ENCODE measurements at regions not wholly inside any gene's neighbourhood (a gene's known extent, or its start where the extent isn't known, plus 50 kb on each side); places are given as distances from the start of the nearest gene placed in this dataset.

DNA sequence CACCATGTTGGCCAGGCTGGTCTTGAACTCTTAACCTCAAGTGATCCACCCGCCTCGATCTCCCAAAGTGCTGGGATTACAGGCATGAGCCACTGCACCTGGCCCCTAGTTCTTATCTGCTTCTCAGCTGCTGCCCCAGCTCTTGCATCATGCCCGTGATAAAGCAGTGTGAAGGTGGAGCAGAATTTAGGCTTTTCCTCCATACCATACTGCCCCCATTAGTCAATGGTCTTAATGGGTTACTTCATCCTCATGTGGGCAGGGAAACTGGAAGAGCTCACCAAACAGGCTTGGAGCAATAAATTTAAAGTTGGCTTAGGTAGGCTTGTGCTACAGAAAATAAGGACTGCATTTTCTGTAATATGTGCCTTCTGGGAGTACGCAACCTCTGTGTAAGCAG lies 636.9 kb upstream of the BOD1L1 start:
- no peak for DNase-seq

DNA sequence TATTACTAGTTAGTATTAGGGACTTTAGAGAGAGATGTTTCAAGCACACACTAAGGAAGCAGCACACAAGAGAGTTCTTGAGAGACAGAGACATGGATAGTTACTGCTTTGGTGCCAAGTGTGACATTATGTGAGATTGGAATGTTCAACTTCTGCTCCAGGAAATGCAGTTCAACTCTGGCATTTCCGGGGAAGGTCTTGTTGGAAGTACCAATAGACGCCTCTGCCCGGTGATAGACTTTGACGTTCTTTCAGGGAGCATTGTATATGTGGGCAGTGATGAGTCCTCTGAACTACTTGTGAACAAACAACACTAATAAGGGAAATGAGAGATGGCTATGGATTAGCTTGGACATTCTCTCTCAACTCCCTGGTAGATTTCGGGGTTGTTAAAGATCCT lies 638.1 kb upstream of the BOD1L1 start:
- no peak for DNase-seq

DNA sequence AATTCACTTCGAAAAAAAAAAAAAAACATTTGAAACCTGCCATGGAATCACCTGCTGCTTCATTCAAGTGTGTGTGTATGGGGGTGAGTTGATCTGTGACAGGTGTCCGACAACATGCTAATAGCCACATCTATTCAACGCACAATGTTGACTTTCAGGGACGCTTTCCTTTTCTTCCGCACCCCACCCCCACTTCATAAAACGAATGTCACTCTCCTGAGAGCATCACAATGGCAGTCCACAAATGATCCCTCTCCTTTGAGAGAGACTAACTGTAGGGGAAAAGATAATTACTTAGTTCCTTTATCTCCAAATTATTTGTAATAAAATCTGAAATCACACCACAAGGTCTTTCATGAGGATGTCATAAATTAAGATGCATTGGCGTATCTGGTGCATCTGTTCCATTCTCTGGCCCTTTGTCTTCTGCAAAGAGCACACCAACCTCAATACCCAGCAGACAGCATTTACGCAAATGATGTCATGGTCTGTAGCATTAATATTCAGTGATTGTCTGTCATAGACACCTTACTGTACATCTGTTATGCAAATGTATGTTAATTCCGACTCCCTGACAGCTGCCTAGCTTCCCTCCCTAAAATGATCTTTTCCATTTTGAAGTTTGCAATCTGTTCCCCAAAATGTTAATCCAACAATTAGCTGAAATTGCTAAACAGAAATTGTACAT lies 640.0 kb upstream of the BOD1L1 start:
- DNase-seq = no peak

DNA sequence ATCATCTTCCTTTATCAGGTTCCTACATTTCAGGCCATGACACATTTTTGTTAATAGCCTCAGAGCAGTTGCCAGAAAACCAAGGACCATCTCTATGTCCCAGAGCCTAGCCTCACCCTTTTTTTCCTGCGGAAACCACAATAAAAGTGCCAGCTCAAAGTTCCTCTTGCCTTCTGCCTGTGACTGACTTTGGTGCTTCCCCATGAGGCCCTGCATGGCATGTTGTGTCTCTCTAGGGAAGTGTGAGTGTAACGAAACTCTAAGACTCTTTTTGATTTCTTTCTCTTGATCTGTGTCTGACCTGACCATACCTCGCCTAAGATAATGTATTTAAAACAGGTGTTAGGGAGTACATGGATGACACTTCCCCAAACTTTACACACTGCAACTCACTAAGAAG lies 642.3 kb upstream of the BOD1L1 start:
- no peak for DNase-seq

DNA sequence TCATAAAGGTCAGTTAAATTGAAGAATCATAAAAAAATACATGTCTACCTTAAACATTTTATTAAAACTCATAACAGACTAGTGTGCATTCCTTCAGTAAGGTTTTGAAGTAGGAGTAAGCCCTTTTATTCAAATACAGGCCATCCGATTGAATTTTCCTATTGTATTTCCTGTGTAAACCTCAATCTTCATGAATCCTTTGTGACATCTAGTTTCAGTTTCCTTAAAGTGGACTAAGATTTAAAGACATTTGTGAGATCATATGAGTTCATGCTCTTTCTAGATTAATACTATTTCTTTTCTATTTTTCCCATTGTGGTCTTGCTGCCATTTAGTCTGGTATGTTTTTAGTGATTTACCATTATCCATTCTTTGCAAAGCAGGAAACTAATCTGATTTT lies 644.7 kb upstream of the BOD1L1 start:
- no peak for DNase-seq

DNA sequence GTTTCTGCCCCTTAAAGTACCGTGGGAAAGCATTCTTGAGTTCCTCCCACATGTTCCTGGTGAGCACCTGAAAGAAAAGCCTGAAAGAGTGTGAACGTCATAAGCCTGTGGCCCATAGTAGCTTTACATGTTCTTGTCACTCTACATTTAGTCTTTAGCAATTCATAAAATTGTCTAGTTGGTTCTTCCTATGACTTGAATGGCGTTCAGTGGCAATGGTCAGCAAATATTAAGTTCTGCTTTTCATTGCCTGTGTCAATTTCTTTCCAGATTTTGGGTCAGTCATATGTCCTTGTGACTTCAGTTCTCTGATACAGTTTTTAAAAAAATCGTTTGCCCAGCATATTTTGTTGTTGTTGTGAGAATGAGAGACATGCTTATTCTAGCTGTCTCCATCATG lies 650.0 kb upstream of the BOD1L1 start:
- DNase-seq = no peak

DNA sequence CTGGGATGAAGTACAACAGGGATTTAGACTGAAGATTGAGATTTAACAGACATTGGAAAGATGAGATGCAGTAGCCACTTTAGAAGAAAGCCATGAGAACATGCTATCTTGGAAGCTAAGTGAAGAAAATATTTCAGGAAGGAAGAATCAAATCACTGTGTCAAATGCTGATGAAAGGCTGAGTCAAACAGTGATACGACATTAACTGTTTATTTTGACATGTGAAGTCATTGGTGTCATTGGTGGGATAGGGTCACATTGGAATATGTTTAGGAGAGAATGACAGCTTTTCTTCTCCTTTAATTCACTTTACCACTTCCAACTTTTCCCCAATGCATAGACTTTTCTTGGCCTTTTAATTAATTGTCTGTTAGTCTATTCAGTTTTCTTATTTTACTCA lies 653.0 kb upstream of the BOD1L1 start:
- DNase-seq = no peak

DNA sequence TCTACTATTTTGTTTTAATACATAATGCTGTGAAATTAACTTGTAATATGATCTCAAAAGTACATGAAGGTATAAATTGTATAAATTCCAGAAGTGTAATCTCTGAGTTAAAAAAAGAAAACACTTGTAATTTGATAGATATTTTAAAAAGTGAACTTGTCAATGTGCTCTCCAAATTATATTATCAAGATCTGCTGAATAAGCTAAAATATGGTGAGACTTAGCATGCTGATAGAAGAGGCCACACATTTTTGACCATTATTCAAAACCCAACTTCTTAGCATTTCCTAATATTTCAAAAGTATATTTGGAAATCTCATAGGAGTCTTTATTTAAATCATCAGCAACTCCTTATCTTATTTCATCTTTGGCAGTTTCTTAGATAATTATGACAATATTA lies 657.1 kb upstream of the BOD1L1 start:
- DNase-seq = no peak

DNA sequence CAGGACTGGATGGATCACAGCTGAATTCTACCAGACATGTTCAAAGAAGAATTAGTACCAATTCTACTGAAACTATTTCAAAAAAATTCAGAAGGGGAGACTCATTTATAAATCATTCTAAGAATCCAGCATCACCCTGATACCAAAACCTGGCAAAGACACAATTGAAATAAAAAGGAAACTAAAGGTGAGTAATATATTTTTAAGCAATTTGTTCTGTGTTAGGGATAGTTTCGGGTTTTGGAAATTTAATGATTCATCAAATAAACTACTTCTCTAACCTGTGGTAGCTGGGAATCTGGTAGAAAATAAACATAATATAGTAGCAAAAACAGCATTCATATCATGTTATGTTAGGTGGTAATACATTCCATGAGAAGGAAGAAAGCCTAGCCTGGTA lies 662.2 kb upstream of the BOD1L1 start:
- no peak for DNase-seq

DNA sequence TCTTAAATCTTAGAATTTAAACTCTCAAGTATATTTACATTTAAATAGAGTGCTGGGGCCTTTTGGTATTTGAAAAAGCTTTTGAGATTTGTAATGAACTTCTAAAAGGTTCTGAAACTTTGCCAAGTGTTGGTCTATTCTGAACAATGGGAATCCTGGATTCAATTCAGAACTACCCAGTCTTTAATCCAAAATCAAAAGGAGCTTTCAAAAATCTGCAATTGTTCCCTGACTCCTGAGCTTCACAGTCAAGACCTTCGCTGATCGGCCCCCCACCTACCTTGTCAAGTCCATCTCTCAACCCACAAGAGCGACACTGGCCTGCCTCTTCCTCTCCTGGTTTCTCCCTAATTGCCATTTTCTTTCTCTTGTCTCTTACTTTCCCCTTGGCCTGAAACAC lies 666.1 kb upstream of the BOD1L1 start:
- no peak for DNase-seq

DNA sequence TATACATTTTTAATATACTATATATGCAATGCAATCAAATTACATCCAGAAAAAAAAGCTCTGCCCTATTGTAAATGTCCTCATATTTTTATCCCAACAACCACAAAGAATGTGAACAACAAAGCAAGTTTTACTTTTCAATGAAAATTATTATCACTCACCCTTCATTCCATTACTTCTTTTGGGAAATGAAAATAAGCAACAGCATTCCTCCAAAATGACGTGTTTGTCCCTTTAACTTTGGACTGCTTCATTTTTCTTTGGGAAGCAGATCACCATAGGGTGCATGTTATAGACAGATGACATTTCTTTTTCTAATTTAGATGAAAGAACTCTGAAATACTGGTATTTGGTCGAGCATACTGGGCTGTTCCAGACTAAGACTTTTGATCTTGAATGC lies 667.1 kb upstream of the BOD1L1 start:
- no peak for DNase-seq

DNA sequence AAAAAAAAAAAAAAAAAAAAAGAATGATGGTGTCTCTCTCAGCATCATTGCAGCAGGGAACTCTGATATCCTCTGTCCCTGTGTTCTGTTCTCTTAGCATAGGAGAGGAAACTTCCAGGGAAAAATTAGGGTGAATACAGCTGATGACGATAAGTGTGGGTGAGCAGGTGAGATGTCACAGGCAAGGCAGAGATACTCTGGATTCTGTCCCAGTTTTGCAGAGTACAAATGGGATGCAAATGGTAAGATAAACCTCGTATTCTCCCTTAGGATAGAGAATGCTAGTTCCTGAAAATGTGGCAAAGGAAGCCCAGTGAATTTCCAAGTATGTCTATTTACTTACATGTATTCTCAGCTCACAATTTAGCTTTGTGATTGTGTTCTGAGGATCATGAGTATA lies 671.6 kb upstream of the BOD1L1 start:
- no peak for DNase-seq

DNA sequence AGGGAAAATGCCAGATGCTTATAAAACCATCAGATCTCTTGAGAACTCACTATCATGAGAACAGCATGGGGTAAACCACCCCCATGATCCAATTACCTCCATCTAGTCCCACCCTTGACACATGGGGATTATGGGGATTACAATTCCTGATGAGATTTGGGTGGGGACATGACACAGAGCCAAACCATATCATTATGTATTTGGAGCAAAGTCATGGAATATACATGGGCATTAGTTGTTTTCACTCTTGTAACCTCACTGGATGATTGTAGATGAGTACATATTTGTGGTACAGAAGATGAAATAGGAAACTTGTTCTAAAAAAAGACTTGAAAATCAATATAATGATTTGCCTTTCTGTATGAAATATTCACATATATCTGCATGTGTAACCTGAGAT lies 674.5 kb upstream of the BOD1L1 start:
- DNase-seq = no peak

DNA sequence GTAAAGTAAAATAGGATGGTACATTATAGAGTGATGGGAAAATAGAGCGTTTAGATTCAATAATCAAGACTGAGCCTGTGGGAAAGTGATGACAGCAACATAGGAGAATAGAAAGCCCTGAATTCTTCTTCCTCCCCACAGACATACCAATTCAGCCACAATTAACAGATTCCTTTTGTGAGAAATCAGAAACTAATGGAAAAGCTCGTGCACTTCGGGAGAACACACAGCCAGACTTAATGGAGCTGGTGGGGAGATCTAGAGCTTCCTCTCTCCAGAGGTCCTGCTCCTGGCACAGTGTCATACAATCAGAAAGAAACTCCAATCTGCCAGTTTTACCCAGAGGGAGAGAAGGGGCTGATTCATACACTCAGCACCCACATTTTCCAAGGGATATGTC lies 676.3 kb upstream of the BOD1L1 start:
- no peak for DNase-seq

DNA sequence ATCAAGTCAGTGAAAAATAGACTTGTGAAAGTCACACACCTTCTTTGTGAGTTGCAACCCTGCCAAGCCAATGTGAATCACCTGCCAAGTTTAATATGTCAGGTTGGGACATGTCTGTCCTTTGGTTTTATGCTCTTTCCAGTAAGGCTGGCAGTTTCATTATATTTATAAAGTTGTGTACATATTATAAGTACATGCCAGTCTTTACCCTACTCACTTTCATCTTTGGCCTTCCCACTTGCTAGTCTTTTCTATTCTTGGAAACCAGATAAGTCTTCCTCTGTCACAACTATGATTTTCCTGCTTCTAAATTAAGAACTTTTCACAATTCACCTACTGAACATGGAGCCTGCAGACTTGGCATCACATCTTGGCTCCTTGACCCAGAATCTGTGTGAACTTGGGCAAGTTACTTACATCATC lies 680.7 kb upstream of the BOD1L1 start:
- no peak for DNase-seq

DNA sequence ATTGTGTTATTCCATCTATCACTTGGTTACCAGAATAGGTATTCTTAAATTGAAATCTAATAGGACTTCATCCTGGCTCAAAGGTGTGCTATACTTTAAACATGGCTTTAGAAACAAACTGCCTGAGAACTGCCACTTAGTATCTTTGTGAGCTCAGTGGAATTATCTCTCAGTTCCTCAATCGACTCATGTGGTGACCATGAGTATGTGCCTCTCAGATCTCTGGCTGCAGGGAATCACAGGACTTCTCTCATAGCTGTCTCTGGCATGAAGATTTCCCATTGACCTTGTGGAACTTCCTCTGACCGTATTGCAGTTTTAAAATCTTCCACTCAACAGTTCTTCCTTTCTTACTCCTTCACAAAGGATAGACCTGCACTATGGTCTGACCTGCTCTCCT lies 681.9 kb upstream of the BOD1L1 start:
- no peak for DNase-seq

DNA sequence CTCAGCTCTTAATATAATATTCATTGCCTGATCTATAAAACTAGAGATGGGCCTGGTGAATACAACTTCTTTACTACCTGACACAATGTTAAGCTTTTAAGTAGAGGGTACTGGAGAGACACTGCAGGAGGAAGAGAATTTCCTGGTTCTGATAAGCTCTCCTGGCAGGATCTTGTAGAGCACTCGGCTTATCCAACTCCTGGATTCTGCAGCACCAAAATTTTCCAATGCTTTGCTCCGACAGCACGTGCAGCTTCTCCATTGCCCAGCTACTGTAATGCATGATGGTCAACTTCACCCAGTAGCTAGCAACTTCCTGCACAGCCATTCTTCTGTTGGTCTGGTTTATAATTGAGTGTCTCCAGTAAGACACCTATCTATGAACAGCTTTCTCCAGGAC lies 686.2 kb upstream of the BOD1L1 start:
- no peak for DNase-seq

DNA sequence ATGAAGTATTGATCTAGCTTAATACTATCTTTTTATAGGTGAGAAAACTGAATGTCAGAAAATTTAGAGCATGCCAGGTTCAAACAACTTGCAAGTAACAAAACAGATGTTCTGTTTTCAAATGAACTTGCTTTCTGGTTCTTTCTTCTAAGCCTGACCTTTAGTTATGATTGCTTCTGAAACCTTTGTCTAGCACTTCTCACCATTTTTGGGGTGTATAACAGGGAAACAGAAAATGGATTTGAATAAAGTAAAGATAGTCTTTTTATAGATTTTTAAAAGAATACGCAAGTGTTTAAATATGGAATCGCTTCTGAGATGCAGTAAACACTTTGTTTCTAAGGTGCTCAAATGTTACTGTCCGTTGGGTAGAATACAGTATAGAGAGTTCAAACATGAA lies 687.2 kb upstream of the CPEB2 start:
- no peak for DNase-seq

DNA sequence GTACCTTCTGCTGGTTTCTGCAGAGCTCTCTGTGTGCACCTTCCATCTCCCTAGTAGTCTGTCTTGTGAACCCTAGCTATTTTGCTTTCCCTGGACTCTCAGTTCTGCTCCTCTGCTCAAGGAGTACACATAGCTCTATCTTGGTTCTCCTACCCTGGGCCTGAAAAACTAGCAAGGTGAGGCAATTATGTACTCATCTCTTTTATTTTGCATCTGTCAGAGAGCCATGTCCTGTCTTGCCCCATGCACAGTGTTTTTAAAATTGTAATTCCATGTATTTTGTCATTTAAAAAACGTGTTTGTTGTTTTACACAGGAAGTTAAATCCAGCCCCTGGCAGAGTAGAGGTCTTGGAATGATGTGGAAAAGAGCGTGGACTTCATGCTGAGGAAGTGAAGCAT lies 684.9 kb upstream of the CPEB2 start:
- DNase-seq = no peak

DNA sequence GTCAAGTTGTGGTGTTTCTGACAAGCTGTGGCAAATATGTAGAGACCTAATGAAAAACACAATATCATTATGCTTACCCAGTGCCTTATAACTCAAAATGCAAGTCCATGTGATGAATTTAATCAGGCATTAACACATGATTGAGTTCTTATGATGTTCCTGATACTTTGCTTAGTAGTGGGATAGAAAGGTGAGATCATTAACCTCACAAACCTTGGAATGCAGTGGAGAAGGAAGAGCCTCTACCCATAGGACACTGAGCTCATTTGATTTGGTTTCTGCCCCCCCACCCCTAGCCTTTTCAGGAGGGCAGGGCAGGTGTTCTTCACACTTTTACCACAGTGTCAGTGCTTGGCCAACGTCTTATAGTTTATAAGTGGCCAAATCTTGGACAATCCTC lies 683.6 kb upstream of the CPEB2 start:
- DNase-seq = no peak

DNA sequence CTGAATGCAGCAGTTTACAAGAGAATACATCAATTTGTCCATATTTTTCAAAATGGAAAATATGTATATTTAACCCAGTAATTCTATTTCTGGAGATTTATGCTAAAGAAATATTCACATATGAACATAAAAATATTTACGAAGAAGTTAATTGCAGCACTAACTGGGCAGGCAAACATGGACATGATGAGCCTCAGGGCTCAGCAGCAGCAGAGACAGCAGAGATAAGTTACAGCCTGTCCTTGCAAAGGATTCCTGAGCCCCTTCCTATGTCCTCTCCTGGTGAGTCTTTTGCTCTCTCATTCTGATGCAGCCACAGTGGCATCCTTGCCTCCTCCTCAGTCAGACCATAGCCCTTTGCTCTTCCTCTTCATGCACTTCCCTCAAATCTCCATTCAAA lies 680.6 kb upstream of the CPEB2 start:
- DNase-seq = no peak

DNA sequence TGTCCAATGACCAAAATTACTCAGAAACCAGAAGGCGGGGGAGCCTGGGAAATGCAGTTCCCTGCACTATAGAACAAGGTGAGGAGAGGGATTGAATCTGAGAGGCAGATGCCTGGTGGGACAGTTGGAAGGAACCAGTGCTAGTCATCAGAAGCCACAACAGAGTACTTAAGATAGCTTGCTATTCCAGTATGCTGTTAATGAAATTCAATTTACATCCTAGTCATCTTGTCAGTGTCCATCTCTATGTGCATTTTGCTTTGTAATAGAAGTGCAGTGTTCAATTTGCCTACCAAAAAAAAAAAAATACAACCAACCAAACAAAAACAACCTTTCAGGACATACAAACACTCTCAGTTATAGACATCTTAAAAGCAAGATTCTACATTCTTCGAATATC lies 679.1 kb upstream of the CPEB2 start:
- no peak for DNase-seq

DNA sequence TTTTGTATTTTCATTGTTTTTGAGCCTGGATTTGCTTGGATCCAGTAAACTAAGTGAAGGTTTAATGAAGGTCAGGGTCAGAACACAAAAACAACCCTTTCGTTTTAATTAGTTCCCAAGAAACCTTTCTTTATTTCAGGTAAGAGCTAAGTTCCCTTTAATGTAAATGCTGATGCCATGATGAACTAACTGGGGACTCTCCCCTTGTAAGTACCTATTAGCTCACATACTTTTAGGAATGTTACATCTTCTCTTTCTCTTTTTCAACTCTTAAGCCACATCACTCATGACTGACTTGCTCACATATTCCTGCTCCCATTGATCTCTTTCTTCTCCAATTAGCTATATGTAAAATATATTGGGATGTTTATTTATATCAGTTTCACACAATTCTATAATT lies 673.1 kb upstream of the CPEB2 start:
- DNase-seq = no peak

DNA sequence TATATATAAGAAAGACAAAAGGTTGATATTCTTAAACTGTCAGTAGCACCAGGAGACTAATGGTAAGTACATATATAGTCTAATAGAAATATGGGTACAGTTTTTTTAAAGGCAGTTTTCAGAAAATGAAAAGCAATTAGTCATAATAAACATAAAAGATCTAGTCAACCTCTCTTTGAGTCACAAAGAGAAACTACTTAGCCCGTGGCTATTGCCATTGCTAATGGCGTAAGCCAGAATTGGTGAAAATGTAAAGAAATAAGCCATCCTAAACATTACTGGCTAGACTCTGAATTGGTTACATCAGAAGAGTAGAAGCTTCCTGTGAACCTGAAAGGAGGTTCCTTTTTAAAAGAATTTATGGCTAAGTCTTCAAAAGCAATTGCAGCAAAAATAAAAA lies 668.7 kb upstream of the CPEB2 start:
- DNase-seq = no peak

DNA sequence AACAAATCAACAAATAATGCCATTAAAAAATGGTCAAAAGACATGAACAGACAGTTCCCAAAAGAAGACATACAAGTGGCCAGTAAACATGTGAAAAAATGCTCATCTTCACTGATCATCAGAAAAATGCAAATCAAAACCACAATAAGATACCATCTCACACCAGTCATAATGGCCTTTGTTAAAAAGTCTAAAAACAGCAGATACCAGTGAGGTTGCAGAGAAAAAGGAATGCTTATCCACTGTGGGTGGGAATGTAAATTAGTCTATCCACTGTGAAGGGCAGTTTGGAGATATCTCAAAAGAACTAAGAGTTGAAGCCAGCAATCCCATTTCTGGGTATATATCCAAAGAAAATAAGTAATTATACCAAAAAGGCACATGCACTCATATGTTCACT lies 668.1 kb upstream of the CPEB2 start:
- no peak for DNase-seq

DNA sequence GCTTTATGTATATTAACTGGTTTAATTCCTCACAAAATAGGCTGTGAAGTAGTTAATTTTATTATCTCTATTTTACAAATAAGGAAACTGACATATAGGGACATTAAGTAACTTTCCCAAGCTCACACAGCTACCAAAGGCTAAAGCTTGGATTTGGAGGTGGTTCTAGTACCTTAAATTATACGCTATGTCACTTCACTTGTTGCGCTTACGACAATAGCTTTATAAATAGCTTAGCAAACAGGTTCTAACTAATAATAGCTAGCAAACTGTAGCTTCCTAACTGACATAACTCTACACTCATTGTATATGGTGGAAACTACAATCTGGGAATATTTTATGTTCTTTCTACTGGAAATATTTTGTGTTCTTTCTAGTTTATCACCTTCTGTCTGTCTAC lies 666.4 kb upstream of the CPEB2 start:
- DNase-seq = no peak
